Breast epithelium (tissue), 3 donors: ENCODE measurements at regions not wholly inside any gene's neighbourhood (a gene's known extent, or its start where the extent isn't known, plus 50 kb on each side); places are given as distances from the start of the nearest gene placed in this dataset.

ENCODE experiments used
- POLR2A ChIP-seq: fragments of 450-650 bp; IDR thresholded peaks from one replicate; pipeline ENCODE4 v1.6.1; 2016; ENCODE audit warnings: antibody characterized with exemption, mild to moderate bottlenecking, moderate library complexity
- POLR2AphosphoS5 ChIP-seq, 3 donors: sonication (generic); formaldehyde crosslinking; IDR thresholded peaks; one replicate each; pipeline ENCODE4 v1.6.1; 2017; ENCODE audit warnings: antibody characterized with exemption in 3 of 3
- TF ChIP-seq, protein P1 (sequence below), 3 donors: fragments of 450-650 bp; IDR thresholded peaks; one replicate each; pipeline ENCODE4 v1.5.1; 2016 to 2017; ENCODE audit warnings: antibody characterized with exemption in 3 of 3, mild to moderate bottlenecking in 3 of 3, moderate library complexity in 3 of 3

DNA sequence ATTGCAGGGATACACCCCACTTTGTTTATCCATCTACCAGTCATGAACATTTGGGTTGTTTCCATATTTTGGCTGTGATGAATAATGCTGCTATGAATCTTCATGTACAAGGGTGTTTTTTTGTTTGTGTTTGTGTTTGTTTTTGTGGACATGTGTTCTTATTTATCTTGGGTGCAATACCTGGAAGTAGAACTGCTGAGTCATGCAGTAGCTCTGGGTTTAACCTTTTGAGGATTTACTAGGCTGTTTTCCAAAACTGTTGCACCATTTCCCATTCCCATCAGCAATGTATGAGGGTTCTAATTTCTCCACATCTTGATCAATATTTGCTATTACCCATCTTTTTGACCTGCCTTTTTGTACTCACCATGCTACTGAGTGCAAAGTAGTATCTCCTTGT lies 140.0 kb upstream of the CYP1B1 start:
- TF ChIP-seq, protein P1, sequence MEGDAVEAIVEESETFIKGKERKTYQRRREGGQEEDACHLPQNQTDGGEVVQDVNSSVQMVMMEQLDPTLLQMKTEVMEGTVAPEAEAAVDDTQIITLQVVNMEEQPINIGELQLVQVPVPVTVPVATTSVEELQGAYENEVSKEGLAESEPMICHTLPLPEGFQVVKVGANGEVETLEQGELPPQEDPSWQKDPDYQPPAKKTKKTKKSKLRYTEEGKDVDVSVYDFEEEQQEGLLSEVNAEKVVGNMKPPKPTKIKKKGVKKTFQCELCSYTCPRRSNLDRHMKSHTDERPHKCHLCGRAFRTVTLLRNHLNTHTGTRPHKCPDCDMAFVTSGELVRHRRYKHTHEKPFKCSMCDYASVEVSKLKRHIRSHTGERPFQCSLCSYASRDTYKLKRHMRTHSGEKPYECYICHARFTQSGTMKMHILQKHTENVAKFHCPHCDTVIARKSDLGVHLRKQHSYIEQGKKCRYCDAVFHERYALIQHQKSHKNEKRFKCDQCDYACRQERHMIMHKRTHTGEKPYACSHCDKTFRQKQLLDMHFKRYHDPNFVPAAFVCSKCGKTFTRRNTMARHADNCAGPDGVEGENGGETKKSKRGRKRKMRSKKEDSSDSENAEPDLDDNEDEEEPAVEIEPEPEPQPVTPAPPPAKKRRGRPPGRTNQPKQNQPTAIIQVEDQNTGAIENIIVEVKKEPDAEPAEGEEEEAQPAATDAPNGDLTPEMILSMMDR (IDR thresholded peaks at IDR 0.05), result no peak
- no peak for TF ChIP-seq POLR2AphosphoS5 (IDR thresholded peaks at IDR 0.05)
- TF ChIP-seq POLR2A, result no peak
